Motor neuron (in vitro differentiated cells): ENCODE measurements at regions not wholly inside any gene's neighbourhood (a gene's known extent, or its start where the extent isn't known, plus 50 kb on each side); places are given as distances from the start of the nearest gene placed in this dataset.
A peak's percentile ranks its signal among the peaks of the same experiment; 100 is the strongest.
"Not testable (repeated sequence)": the region's sequence is repeated elsewhere in the genome, so short reads cannot be mapped to it uniquely, and the experiment has no call there.

ENCODE experiments used
- ATAC-seq, 8 experiments: fragments of 200-7000 bp; cut with Tn5 transposase; replicated peaks in 6 of 8; 2 replicates each; pipeline ENCODE4 v1.8.0; 2021; ENCODE audit warnings: mild to moderate bottlenecking in 8 of 8, moderate library complexity in 8 of 8
- H3K27ac ChIP-seq, 2 donors: fragments of 250-450 bp; sonication (Bioruptor Pico); 2 replicates each; pipeline ENCODE4 v1.9.0; 2021; ENCODE audit warnings: antibody characterized with exemption in 2 of 2, mild to moderate bottlenecking in 2 of 2, moderate library complexity in 1 of 2
- H3K4me1 ChIP-seq, 2 donors: fragments of 250-450 bp; sonication (Bioruptor Pico); replicated peaks in 1 of 2; 2 replicates each; pipeline ENCODE4 v1.6.1; 2021; ENCODE audit warnings: antibody characterized with exemption in 2 of 2, mild to moderate bottlenecking in 2 of 2, moderate library complexity in 1 of 2
- H3K4me3 ChIP-seq, 5 donors: fragments of 250-450 bp; sonication (Bioruptor Pico); 2 replicates each; pipeline ENCODE4 v1.9.0; 2021; ENCODE audit warnings: antibody characterized with exemption in 5 of 5, mild to moderate bottlenecking in 5 of 5, moderate library complexity in 4 of 5
- WGBS, 10 experiments: fragments of 450-650 bp; shearing (Covaris generic); methylation state at CpG; one replicate each; pipeline ENCODE4 v1.0.0; 2022; 5-methylcytosine and 5-hydroxymethylcytosine counted together
- in situ Hi-C, 9 experiments: fragments of 400-800 bp; cut with MboI; loops; one replicate each; pipeline ENCODE4 v1.15.0; 2021; ENCODE audit warnings: low sequenced_read_pairs in 9 of 9, low pct_unique_long_range_greater_than_20kb in 2 of 9; ENCODE audit not compliant: unreplicated experiment in 9 of 9

GRCh38 chr5:91315701-91316100, 67.4 kb downstream of the ARRDC3 start:
- no peak for ATAC-seq
- 80 to 100% (median 100%) methylated on average over 1 to 4 of the region's 4 CpGs; no CpG with 5 or more reads in 1 of the 10 experiments for WGBS, 10 experiments
- H3K4me3 ChIP-seq: no peak overlapping the region
- H3K4me1 ChIP-seq: peaks cover 6 to 14% of the 10 kb centered on the region in 2 donors
- in situ Hi-C loops: no loop called here
- no peak overlapping the region for H3K27ac ChIP-seq

DNA sequence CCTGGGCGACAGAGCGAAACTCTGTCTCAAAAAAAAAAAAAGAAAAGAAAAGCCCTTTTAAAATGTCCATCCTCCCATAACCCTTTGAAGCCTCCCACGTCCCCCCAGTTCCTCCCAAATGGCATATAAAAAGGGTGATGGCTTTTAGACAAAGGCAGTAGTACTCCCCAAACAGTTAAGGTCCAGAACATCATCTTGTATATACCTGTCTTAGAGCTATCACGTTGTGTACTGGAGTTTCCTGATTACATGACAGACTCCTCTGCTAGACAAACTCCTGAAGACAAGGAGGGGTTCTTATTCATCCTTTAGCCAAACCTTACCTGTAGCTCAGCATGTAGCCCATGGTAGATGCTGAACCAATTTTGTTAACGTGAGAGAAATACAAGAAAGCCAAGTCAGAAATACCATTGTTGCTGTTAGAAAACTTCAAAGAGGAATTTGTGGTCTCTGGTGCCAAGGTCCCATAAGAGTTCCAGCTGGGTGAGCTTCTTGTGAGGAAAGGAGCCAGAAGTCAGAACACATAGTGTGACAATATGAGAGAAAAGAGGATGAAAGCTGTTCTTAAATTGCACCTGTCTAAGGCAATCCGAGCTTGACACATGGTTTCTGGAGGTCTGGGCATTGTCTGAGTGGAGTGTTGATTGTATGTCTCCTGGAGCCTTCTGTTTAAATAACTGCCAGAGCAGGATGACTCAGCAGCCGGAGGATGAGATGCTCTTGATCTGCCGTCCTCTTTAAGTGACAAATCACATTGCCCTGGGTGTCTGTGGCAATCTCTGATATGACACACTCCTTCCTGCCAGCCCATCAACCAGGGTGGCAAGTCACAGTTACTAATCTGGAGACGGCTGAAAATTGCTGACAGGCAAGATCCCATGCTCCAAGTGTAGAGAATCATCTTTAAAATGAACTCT, 69.1 kb downstream of the ARRDC3 start:
- Histone ChIP-seq H3K27ac (no peak overlapping the region), H3K4me3 (no peak overlapping the region), H3K4me1 (peaks cover 6 to 14% of the 10 kb centered on the region in 2 donors)
- in situ Hi-C loops: no loop called here
- peak; percentile 60 to 99 (median 98) for ATAC-seq
- WGBS, 10 experiments: 0 to 93% (median 45%) methylated on average over 1 to 7 of the region's 9 CpGs; no CpG with 5 or more reads in 1 of the 10 experiments

DNA sequence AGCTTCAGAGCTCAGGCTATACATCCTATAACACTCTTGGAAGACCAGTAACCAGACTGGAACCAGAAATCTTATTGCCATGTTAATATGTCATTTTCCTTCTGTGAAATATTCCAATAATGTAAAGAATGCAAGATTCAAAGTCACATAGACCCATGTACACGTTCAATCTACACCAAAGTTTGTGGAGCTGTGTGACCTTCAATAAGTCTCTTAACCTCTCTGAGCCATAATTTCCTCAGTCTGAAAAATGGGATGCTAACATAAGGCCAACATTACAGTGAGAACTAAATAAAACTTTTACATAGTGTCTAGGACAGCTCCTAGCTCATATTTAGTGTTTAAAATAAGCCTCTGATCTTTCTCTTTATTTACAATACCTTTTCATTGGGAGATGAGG, 70.4 kb downstream of the ARRDC3 start:
- ATAC-seq: no peak

DNA sequence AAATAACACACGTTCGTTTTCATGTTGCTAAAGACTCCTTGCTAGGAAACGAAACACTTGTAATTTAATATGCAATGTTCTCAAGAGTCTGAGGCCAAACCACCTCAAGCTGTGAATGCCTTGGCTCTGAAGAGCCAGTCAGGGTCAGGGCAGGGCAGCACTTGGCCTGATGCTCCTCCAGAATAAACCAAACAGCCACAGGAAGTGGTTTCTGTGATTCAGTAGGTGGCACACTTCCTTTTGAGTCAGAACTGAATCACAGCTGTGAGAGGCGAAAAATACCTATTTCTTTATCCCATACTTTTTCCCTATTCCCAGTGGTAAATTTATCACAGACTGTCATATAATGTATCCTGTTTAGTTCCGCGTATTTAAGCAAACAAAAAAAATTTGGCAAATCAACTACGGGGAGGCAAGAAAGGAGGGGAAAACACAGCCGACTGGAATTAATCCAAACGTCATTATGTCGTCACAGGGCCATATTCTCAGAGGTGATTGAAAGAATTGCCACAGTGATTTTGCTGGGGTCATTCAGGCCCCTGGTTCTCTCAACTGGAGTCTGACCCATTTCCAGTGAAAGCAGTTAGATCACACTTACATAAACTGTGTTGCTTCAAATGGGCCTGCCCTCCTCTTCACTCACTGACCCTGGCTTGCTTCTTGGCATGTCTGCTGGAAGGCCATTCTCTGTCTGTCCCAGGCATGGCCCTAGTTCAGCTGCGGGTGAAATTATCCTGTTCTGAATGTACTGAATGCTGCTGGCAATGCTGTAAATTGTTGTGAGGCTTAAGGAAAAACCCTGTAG, 71.2 kb downstream of the ARRDC3 start:
- Histone ChIP-seq H3K4me3 (no peak overlapping the region), H3K4me1 (peaks cover 6 to 14% of the 10 kb centered on the region in 2 donors), H3K27ac (no peak overlapping the region)
- WGBS, 10 experiments: 3 to 78% (median 50%) methylated on average over 1 to 10 of the region's 11 CpGs
- peak in 3 of 8 experiments; percentile 88 to 91 (median 91) for ATAC-seq
- in situ Hi-C loops: no loop called here

More for the DNA sequence above, 70.4 kb downstream of the ARRDC3 start:
- H3K4me3 ChIP-seq: no peak overlapping the region
- in situ Hi-C loops: no loop called here
- peaks cover 6 to 14% of the 10 kb centered on the region in 2 donors for H3K4me1 ChIP-seq
- H3K27ac ChIP-seq: no peak overlapping the region
- WGBS, 10 experiments: 13 to 92% (median 46%) methylated on average over 1 of the region's 1 CpG; no CpG with 5 or more reads in 4 of the 10 experiments

DNA sequence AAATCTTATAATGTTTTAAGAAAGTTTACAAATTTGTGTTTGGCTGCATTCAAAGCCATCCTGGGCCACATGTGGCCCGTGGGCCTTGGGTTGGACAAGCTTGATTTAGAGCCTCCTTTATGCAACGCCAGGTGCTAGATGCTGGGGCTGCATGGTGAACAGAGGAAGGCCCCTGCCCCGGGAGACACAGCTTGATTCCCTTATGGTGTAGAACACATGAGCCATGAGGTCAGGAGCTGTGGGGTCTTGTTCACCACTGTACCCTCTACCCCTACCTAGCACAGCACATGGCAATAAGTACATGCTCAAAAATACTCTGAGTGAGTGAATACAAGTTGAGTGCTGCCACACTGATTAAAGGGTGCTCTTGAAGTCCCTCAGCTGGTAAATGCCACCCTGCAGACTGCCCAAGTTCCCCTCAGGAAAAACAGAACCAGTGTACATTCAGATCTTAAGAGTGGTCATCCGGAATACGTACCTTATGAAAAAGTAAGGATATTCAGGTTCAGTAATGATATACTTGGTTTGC, 71.9 kb downstream of the ARRDC3 start:
- ATAC-seq: no peak
- Histone ChIP-seq H3K4me1 (peaks cover 6 to 14% of the 10 kb centered on the region in 2 donors), H3K4me3 (no peak overlapping the region), H3K27ac (no peak overlapping the region)
- 47 to 84% (median 75%) methylated on average over 1 to 4 of the region's 5 CpGs; no CpG with 5 or more reads in 3 of the 10 experiments for WGBS, 10 experiments
- in situ Hi-C loops: no loop called here

DNA sequence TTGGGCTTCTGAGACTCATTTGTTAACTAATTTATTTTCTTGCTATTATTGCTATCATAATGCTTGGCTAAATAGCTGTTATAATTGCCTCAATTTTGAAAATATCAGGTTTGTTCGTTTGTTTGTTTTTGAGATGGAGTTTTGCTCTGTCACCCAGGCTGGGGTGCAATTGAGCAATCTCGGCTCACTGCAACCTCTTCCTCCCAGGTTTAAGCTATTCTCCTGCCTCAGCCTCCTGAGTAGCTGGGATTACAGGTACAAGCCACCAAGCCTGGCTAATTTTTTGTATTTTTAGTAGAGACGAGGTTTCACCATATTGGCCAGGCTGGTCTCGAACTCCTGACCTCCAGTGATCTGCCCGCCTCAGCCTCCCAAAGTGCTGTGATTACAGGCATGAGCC, 75.0 kb downstream of the ARRDC3 start:
- H3K27ac ChIP-seq, ATAC-seq, in situ Hi-C loops, H3K4me3 ChIP-seq, H3K4me1 ChIP-seq: not testable (repeated sequence)
- WGBS, 10 experiments: 71 to 100% (median 83%) methylated on average over 2 to 5 of the region's 5 CpGs; no CpG with 5 or more reads in 2 of the 10 experiments

DNA sequence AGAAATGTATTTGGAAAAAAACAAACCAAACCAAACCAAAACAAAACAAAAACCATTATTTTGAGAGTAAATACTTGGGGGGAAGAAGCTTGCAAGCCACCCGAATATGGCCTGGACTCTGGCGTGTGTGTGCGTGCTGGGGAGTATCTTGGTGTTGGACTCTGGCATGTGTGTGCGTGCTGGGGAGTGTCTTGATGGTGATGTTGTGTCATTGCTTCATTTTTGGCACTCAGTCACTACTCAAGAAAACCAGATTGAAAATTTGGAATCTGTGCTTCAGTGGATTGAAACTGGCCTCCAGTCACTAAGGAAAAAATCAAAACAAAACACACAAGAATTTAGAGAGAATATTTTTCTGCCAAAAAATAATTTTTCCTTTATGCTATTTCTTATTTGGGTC, 76.1 kb downstream of the ARRDC3 start:
- in situ Hi-C loops: no loop called here
- no peak overlapping the region for H3K27ac ChIP-seq
- peaks cover 3 to 7% of the 10 kb centered on the region in 2 donors for H3K4me1 ChIP-seq
- ATAC-seq: peak in 2 of 8 experiments; percentile 11 to 25
- WGBS, 10 experiments: 13 to 100% (median 84%) methylated on average over 2 to 4 of the region's 4 CpGs; no CpG with 5 or more reads in 3 of the 10 experiments
- no peak overlapping the region for H3K4me3 ChIP-seq

GRCh38 chr5:91306497-91306896, 76.6 kb downstream of the ARRDC3 start:
- in situ Hi-C loops: no loop called here
- WGBS, 10 experiments: 58 to 100% (median 100%) methylated on average over 1 to 3 of the region's 3 CpGs; no CpG with 5 or more reads in 1 of the 10 experiments
- no peak for ATAC-seq
- H3K4me1 ChIP-seq: peaks cover 0 to 1% of the 10 kb centered on the region in 2 donors
- H3K4me3 ChIP-seq: no peak overlapping the region
- H3K27ac ChIP-seq: no peak overlapping the region

DNA sequence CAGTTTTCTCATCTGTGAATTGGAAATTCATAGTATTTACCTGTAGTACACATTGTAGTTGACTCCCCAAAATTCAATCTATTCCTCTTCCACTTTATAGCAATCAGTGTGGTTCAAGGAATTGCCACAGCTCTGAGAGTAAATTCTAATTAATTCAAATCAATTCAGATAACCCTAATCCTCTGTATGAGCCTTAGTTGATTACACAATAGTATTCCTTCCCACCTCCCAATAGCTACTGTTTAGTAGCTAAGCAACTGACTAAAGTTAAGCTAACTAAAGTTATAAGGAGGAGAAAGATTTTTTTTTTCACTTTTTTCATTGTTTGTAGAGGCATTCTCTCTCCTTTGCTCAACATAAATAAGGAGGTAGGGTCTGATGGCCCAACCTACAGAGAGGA, 77.5 kb downstream of the ARRDC3 start:
- ATAC-seq: no peak
- in situ Hi-C loops: no loop called here

GRCh38 chr5:91304015-91304414, 79.1 kb downstream of the ARRDC3 start:
- H3K4me1 ChIP-seq, H3K27ac ChIP-seq, ATAC-seq, H3K4me3 ChIP-seq, in situ Hi-C loops: not testable (repeated sequence)
- WGBS, 10 experiments: 20 to 100% (median 89%) methylated on average over 1 to 4 of the region's 4 CpGs

More for the DNA sequence above, 77.5 kb downstream of the ARRDC3 start:
- Histone ChIP-seq H3K27ac (no peak overlapping the region), H3K4me3 (no peak overlapping the region), H3K4me1 (no peaks in the 10 kb centered on the region)

DNA sequence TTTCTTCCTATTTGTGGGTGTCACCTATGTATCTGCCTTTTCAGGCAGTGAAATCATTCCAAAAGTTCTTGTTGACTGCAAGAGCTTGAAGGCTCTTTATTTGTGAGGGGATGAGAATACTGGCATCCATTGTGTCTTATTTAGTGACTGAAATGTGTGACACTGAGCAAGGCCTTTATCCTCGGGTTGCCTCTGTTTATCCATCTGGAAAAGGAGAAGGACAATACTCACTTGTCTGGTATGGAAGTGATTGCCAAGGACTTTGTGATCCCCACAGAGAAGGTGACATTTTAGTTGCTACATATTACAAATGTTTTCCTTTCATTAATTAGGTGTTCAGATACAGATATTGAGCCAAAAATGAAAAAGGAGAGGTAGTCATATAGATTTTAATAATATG, 80.2 kb downstream of the ARRDC3 start:
- ATAC-seq: no peak
- Histone ChIP-seq H3K4me3 (no peak overlapping the region), H3K27ac (no peak overlapping the region), H3K4me1 (no peaks in the 10 kb centered on the region)
- in situ Hi-C loops: no loop called here
- 56 to 67% (median 56%) methylated on average over 1 of the region's 1 CpG; no CpG with 5 or more reads in 6 of the 10 experiments for WGBS, 10 experiments

- WGBS, 10 experiments: 57 to 100% (median 85%) methylated on average over 1 to 4 of the region's 4 CpGs; no CpG with 5 or more reads in 2 of the 10 experiments
- Histone ChIP-seq H3K27ac (no peak overlapping the region), H3K4me3 (no peak overlapping the region), H3K4me1 (no peaks in the 10 kb centered on the region)
- ATAC-seq: no peak
- in situ Hi-C loops: no loop called here
These were observed 80.8 kb downstream of the ARRDC3 start for GRCh38 chr5:91302305-91302704.
